ENCODE measurements at regions not wholly inside any gene's neighbourhood (a gene's known extent, or its start where the extent isn't known, plus 50 kb on each side); places are given as distances from the start of the nearest gene placed in this dataset.

DNA sequence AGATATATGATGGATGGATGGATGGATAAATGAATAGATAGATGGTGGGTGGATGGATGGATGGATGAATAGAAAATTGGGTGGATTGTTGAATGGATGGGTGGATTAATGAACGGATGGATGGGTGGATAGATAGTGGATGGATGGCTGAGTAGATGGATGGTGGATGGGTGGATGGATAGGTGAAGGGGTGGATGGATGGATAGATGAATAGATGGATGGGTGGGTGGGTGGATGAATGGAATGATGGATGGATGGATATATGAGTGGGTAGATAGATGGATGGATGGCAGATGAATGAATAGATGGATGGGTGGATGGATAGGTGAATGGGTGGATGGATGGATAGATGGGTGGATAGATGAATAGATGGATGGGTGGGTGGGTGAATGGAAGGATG lies 80.7 kb upstream of the NEDD9 start:
- TF ChIP-seq, protein P1, sequence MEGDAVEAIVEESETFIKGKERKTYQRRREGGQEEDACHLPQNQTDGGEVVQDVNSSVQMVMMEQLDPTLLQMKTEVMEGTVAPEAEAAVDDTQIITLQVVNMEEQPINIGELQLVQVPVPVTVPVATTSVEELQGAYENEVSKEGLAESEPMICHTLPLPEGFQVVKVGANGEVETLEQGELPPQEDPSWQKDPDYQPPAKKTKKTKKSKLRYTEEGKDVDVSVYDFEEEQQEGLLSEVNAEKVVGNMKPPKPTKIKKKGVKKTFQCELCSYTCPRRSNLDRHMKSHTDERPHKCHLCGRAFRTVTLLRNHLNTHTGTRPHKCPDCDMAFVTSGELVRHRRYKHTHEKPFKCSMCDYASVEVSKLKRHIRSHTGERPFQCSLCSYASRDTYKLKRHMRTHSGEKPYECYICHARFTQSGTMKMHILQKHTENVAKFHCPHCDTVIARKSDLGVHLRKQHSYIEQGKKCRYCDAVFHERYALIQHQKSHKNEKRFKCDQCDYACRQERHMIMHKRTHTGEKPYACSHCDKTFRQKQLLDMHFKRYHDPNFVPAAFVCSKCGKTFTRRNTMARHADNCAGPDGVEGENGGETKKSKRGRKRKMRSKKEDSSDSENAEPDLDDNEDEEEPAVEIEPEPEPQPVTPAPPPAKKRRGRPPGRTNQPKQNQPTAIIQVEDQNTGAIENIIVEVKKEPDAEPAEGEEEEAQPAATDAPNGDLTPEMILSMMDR (IDR thresholded peaks at IDR 0.05; ENCODE audit: low read length): no peak
- TF ChIP-seq EZH2 (optimal IDR thresholded peaks at IDR 0.05; ENCODE audit: low read depth, low read length) (no peak), EZH2phosphoT487 (IDR thresholded peaks at IDR 0.05; ENCODE audit: low read length) (no peak)
